GM21717 (cell line): ENCODE measurements at regions not wholly inside any gene's neighbourhood (a gene's known extent, or its start where the extent isn't known, plus 50 kb on each side); places are given as distances from the start of the nearest gene placed in this dataset.

Experiments
- ATAC-seq: cut with Tn5 transposase; IDR thresholded peaks from one replicate; pipeline ENCODE4 v1.9.1; 2021; ENCODE audit warnings: mild to moderate bottlenecking, moderate library complexity; ENCODE audit not compliant: unreplicated experiment

- ATAC-seq = no peak
Measured at GRCh38 chr5:135236228-135236907, 162.7 kb downstream of the MACROH2A1 start.

GRCh38 chr5:135235551-135236227 lies 163.3 kb downstream of the MACROH2A1 start:
- ATAC-seq = no peak

- ATAC-seq = no peak
Measured at GRCh38 chr5:135234666-135235401, 164.2 kb downstream of the MACROH2A1 start.

- no peak for ATAC-seq
Measured at GRCh38 chr5:135234242-135234641, 164.8 kb downstream of the MACROH2A1 start.

- no peak for ATAC-seq
Measured at GRCh38 chr5:135233477-135233876, 165.6 kb downstream of the MACROH2A1 start.

GRCh38 chr5:135232958-135233357 lies 166.1 kb downstream of the MACROH2A1 start:
- no peak for ATAC-seq

- ATAC-seq = no peak
Measured at GRCh38 chr5:135231289-135231688, 167.7 kb downstream of the MACROH2A1 start.

- no peak for ATAC-seq
Measured at GRCh38 chr5:135230251-135230925, 168.6 kb downstream of the MACROH2A1 start.

GRCh38 chr5:135229679-135230132 lies 169.3 kb downstream of the MACROH2A1 start:
- no peak for ATAC-seq

GRCh38 chr5:135229122-135229521 lies 169.9 kb downstream of the MACROH2A1 start:
- ATAC-seq = no peak

GRCh38 chr5:135228222-135228621 lies 170.8 kb downstream of the MACROH2A1 start:
- no peak for ATAC-seq

- ATAC-seq = no peak
Measured at GRCh38 chr5:135227064-135228022, 171.7 kb downstream of the MACROH2A1 start.

GRCh38 chr5:135225856-135226560 lies 173.0 kb downstream of the MACROH2A1 start:
- ATAC-seq = no peak

- ATAC-seq = no peak
Measured at GRCh38 chr5:135223891-135224625, 175.0 kb downstream of the MACROH2A1 start.

- no peak for ATAC-seq
Measured at GRCh38 chr5:135223404-135223803, 175.6 kb downstream of the MACROH2A1 start.

- no peak for ATAC-seq
Measured at GRCh38 chr5:135222771-135223170, 176.3 kb downstream of the MACROH2A1 start.

GRCh38 chr5:135222171-135222681 lies 176.8 kb downstream of the MACROH2A1 start:
- ATAC-seq = no peak

- ATAC-seq = no peak
Measured at GRCh38 chr5:135221696-135222095, 177.3 kb downstream of the MACROH2A1 start.

GRCh38 chr5:135221187-135221473 lies 177.9 kb downstream of the MACROH2A1 start:
- no peak for ATAC-seq
